AG09319 (cell line): ENCODE measurements at regions not wholly inside any gene's neighbourhood (a gene's known extent, or its start where the extent isn't known, plus 50 kb on each side); places are given as distances from the start of the nearest gene placed in this dataset.

Source experiments
- DNase-seq: peaks from one replicate; pipeline ENCODE4 v3.0.0-alpha.2; 2010; ENCODE audit warnings: low read depth; ENCODE audit errors: extremely low read depth
- CTCF ChIP-seq: IDR thresholded peaks from 2 replicates; pipeline ENCODE4 v1.5.1; 2011; ENCODE audit warnings: low read depth, mild to moderate bottlenecking, inconsistent platforms, low read length, moderate library complexity

GRCh38 chr5:63473335-63473967 is 488.8 kb downstream of the HTR1A start:
- no peak for TF ChIP-seq CTCF
- DNase-seq, result no peak

GRCh38 chr5:63456279-63456678 is 506.0 kb downstream of the HTR1A start:
- no peak for DNase-seq
- no peak for TF ChIP-seq CTCF

GRCh38 chr5:63451188-63451587 is 511.1 kb downstream of the HTR1A start:
- DNase-seq, result no peak
- TF ChIP-seq CTCF, result no peak

- TF ChIP-seq CTCF, result no peak
- no peak for DNase-seq
These were observed 522.7 kb downstream of the HTR1A start for GRCh38 chr5:63439537-63439936.

GRCh38 chr5:63409737-63410136 is 552.5 kb downstream of the HTR1A start:
- no peak for DNase-seq

GRCh38 chr5:63408984-63409383 is 553.3 kb downstream of the HTR1A start:
- no peak for TF ChIP-seq CTCF
- no peak for DNase-seq

More at GRCh38 chr5:63409737-63410136, 552.5 kb downstream of the HTR1A start:
- no peak for TF ChIP-seq CTCF

- DNase-seq, result no peak
- TF ChIP-seq CTCF, result peak; percentile 81
These were observed 560.7 kb downstream of the HTR1A start for GRCh38 chr5:63401436-63402046.
